HG03457 (cell line): ENCODE measurements at regions not wholly inside any gene's neighbourhood (a gene's known extent, or its start where the extent isn't known, plus 50 kb on each side); places are given as distances from the start of the nearest gene placed in this dataset.

Experiments
- ATAC-seq: cut with Tn5 transposase; IDR thresholded peaks from one replicate; pipeline ENCODE4 v1.9.1; 2021; ENCODE audit warnings: moderate number of reproducible peaks; ENCODE audit not compliant: unreplicated experiment

- ATAC-seq: no peak
Measured at GRCh38 chr3:43183456-43183855, 77.6 kb upstream of the POMGNT2 start.

DNA sequence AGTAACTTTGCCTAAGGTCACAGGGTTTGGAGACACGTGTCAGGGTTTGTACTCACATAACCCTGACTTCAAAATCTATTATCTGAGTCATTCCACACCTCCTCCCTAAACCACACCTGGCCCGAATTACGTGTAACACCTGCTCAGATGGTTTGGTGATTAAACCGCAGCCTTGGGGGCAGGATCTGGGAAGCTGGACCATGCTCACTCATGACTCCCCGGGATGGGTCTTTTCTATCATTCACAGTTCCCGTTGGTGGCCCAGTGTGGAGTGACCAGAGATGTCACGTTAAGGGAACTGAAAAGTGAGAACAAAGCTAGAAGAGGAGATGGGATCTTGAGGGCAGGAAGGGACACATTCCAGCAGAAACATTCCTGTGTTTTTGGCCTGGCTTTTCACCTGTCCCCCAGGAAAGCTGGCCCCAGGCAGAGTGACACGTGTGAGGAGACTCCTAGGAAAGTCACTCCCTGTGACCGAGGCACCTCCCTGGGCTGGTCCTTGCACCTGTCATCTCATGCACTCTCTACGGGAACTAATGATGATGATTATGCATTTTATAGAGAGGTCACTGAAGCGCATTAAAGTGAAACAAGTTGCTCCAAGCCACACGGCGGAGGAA is 75.4 kb upstream of the POMGNT2 start:
- ATAC-seq: peak; percentile 53

DNA sequence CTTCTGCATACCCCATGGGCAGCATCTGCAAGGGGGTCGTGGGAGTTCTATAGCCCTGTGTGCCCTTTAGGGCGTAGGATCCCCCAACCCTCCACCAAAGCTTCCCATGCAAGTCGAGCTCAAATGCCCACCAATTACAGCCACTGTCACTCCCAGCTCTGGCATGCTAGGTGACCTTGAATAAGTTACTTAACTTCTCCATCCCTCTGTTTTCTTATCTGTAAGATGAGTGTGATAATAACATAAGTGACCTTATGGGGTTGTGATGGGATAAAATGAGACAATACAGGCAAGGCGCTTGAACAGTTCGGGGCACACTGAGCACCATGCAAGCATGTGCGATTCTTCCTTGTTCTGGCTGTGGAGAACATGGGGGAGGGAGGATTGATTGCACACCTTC is 74.8 kb upstream of the POMGNT2 start:
- no peak for ATAC-seq

- no peak for ATAC-seq
Measured at GRCh38 chr3:43180027-43180426, 74.1 kb upstream of the POMGNT2 start.

GRCh38 chr3:43178891-43179366 is 73.0 kb upstream of the POMGNT2 start:
- ATAC-seq: no peak

DNA sequence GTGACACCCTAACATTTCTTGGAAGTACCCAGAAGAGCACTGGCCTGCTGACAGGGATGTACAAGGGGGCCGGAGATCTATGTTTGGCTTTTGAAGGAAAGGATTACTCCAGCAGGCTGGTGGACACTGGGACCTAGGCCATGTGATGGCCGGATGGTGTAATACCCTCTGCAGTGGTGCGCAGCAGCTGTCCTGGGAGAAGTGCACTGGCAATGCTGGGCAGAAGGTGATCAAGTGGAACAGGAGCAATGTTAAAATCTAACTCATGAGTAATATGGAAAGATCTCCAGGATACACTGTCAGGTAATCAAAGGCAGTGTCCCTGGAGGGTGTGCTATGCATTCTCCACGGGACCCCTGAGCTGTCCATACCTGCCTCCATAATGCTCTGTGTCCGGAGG is 71.2 kb upstream of the POMGNT2 start:
- ATAC-seq: no peak

DNA sequence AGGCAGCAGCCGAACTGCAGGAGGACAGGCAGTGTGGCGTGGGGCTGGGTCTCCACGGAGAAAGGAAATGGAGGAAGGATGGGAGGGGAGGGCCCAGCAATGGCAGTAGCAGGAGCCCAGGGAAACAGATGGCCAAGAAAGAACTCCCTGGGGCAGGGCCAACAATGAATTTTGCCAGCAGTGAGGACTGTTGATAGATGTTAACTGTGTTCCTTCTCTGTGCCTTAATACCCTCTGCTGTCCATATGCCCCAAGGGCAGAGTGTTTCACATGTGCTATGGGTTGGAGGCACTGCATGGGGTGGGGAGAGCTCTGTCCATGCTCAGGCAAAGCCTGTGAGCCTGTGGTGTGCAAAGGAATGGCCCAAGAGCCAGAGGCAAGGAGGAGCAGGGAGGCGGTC is 70.8 kb upstream of the POMGNT2 start:
- no peak for ATAC-seq

GRCh38 chr3:43175541-43175940 is 69.7 kb upstream of the POMGNT2 start:
- no peak for ATAC-seq

GRCh38 chr3:43173949-43174348 is 68.1 kb upstream of the POMGNT2 start:
- no peak for ATAC-seq

DNA sequence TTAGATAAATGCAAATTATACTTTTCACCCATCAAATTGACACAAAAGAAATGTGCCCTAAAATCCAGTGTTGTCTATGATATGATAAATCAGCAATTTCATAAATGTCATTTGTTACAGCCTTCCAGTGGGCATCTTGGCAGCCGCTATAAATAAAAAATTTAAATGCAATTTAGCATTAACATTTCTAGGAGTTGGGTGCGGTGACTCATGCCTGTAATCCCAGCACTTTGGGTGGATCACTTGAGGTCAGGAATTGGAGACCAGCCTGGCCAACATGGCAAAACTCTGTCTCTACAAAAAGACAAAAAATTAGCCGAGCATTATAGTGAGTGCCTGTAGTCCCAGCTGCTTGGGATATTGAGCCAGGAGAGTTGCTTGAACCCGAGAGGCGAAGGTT is 65.9 kb upstream of the POMGNT2 start:
- ATAC-seq: no peak

DNA sequence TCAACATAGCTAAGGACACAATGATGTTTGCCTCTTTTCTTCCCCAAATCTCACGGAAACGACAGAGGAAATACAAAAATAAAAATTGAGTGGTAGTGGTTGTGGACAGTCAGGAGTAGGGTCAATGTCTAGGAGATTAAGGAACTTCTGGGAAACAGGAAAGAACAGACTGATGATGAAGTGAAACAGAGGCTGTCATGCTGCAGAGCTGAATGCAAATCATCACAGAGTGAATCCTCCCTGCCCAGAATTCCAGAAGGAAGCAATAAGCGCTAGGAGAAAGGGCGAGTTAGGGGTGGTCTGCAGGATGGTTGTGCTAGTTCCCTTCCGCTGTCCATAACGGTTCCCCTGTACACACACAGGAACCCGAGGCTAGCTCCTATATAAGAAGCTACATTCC is 64.7 kb upstream of the POMGNT2 start:
- no peak for ATAC-seq

- no peak for ATAC-seq
Measured at GRCh38 chr3:43169987-43170386, 64.1 kb upstream of the POMGNT2 start.

DNA sequence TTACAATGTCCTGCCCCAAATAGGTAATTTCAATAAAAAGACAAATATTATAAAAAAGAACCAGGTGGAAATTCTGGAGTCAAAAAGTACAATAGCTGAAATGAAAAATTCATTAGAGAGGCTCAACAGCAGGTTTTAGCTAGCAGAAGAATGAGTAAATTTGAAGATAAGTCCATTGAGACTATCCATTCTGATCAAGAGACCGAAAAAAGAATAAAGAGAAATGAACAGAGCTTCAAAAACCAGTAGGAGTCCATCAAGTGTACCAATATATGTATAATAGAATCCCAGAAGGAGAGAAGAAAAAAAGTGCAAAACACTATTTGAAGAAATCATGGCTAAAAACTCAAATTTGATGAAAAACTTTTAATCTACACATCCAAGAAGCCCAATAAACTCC is 60.5 kb upstream of the POMGNT2 start:
- no peak for ATAC-seq

DNA sequence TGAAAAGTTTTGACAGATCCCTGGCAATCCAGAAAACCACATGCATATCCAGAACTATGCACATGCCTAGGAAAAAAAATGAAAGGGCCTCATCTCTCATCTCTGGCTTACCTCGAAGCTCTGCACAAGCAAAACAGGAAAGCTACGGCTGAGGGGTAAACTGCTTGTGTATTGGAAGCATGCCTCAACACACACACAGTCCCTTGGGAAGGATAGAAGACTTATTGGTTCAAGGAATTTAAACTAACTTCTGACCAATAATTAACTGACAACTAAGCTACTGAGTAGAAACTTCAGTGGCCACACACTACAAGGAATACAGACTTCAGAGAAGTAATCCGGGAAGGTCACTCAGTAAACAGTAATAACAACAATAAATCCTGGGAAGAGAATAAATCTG is 59.9 kb upstream of the POMGNT2 start:
- no peak for ATAC-seq

- ATAC-seq: no peak
Measured at GRCh38 chr3:43163895-43164493, 58.1 kb upstream of the POMGNT2 start.

- no peak for ATAC-seq
Measured at GRCh38 chr3:43162230-43163084, 56.6 kb upstream of the POMGNT2 start.

DNA sequence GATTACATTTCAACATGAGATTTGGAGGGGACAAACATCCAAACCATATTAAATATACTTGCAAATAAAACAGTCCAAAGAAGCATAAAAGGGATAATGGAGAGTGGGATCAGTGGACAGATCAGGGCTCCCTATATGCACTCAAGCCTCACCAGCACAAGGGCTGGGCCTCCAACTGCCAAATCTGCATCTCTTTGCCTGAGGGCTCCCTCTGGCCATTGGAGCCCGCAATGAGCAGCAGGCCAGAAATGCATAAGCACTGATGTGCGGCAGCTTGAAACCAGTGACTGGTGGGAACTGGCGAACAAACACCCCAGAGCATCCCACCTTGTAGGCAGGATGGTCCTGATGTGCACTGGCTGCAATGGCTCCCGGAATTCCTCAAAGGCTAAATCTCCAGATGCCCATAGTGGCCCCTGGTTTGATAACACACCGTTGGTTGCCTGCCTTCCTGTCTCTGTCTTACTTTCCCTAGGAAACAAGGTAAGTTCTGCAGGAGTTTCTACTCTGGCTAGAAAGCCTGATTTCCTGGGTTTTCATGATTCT is 55.9 kb upstream of the POMGNT2 start:
- no peak for ATAC-seq

- no peak for ATAC-seq
Measured at GRCh38 chr3:43160664-43161063, 54.8 kb upstream of the POMGNT2 start.

DNA sequence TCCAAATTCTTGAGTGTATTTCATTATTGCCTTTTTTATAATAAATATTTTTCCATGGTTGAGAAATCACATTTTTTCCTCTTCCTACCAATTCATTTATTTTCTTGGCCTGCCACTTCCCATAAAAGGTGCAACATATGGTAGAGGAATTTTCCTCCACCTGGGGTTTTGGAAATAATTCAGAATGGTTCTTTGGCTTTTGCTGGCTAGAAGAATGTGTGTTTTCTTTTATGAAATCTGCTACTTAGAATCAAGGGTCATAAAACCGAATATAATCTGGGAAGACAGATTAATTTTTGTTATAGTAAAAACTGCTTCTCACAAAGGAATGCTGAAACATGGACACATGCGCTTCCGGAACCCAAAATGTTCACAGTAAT is 54.0 kb upstream of the POMGNT2 start:
- no peak for ATAC-seq

DNA sequence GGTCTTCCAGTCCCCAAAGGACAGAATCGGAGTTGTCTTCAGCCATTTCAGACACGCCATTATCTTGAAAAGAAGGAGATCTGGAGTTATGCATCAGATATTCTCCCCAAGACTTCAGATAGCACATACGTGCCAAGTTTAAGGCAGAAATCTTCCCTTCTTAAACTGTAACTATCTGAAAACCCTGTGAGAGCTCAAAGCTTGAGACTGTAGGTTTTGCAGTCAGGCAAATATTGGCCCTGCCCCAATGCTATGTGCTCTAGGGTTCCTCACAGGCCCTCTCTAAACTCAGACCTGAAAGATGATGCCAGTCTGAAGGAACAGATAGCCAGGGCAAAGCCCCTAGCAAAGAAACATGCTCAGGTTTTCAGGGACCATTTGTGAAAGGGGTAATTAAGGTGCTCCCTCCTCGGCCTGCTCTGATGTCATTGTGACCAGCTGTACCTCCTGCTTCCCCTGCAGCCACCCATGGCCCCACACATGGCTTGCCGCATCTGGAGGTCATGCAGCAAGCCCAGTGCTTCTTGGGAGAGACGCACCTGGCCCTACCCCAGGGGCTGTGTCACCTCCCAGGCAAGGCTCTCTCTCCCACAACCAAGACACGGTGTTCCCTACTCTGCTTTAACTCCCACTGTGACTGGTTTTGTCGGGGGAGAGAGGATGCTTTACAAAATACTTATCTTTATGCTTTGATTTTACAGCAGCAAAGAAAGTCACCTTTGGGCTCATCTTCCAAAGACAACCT is 53.4 kb upstream of the POMGNT2 start:
- ATAC-seq: no peak

DNA sequence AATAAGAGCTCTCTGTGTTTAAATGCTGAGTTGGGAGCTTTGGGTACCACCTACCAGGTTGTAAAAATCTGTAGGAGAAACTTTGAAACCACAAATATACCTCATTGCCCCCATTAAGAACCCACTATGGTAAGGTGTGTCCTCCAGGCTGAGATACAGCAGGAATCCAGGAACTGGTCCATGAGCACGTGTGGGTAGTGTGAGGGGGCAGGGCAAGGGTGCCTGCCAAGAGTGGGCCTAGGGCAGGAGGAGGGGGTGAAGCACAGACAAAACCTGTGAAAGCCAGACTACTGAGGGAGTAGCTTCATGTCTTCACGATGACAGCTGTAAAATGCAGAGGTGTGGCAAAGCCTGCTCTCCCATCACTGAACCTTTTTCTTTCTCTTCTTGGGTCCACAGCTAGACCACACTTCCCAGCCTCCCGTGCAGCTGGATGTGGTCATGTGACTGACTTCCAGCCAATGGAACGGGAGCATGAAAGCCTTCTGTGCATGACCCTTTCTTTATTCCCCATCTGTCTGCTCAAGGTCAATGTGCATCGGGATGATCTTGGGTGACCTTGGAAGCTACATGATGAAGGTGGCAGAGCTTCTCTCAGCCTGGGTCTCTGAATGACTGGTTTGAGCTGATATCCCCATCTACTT is 51.1 kb upstream of the POMGNT2 start:
- ATAC-seq: no peak
